Body of pancreas (tissue), 4 donors: ENCODE measurements at regions not wholly inside any gene's neighbourhood (a gene's known extent, or its start where the extent isn't known, plus 50 kb on each side); places are given as distances from the start of the nearest gene placed in this dataset.

ENCODE experiments used
- CTCF ChIP-seq, 7 experiments: fragments of 450-650 bp in 4 of 7; fragments of 200-600 bp in 3 of 7; sonication (generic) in 3 of 7; IDR thresholded peaks; one replicate each; pipeline ENCODE4 v1.5.1; 2016 to 2019; ENCODE audit warnings: antibody characterized with exemption in 7 of 7
- POLR2A ChIP-seq, 3 donors: fragments of 450-650 bp; IDR thresholded peaks; one replicate each; pipeline ENCODE4 v1.6.1; 2016; ENCODE audit warnings: antibody characterized with exemption in 3 of 3, mild to moderate bottlenecking in 2 of 3

DNA sequence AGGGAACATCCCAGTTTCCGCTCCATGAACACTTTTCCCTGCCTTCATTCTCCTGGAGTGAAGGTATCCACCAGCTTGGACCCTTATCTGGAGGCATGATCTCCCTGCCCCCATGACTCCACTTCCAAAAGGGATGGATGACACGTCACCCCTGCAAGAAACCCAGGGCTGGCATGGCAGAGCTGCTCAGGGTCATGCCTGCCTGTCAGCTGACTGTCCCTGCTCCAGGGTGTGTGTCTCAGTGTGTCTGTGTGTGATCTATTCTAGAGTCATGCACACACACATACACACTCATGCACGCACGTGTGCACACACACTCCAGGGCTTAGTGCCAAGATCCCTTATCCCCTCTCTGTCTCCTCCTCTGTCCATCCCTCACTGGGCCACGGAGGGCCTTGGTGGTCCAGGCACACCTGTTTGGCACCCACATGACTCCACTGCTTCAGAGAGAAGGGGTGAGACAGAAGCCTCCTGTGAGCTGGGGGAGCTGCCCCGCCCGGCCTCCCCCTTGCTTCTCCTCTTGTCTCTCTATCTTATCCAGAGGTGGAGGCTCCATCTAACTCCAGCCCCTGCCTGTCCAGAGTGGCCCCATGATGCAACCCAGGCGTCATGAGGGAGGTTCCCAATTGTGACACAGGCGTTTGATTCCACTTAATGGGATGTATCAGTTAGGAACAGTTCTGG is 290.9 kb downstream of the CDC5L start:
- no peak for TF ChIP-seq CTCF (IDR thresholded peaks at IDR 0.05)
- TF ChIP-seq POLR2A (IDR thresholded peaks at IDR 0.05) = no peak
